DND-41 (cell line): ENCODE measurements at regions not wholly inside any gene's neighbourhood (a gene's known extent, or its start where the extent isn't known, plus 50 kb on each side); places are given as distances from the start of the nearest gene placed in this dataset.

Experiments
- ATAC-seq: fragments of 200-7000 bp; cut with Tn5 transposase; 3 replicates; pipeline ENCODE4 v1.9.1; 2021; ENCODE audit warnings: low read depth; ENCODE audit not compliant: insufficient read depth
- DNase-seq: peaks from one replicate; pipeline ENCODE4 v3.0.0-alpha.2; 2020
- H2AFZ ChIP-seq: 2 replicates; pipeline ENCODE4 v1.6.0; 2012; ENCODE audit warnings: low read depth, low read length
- H3K27ac ChIP-seq: 2 replicates; pipeline ENCODE4 v1.5.1; 2012; ENCODE audit warnings: low read length, inconsistent platforms
- H3K27me3 ChIP-seq: fragments of 200-600 bp; sonication (generic); 2 replicates; pipeline ENCODE4 v1.6.0; 2012; ENCODE audit warnings: low read length, mild to moderate bottlenecking, inconsistent platforms; ENCODE audit not compliant: insufficient read depth, poor library complexity
- H3K36me3 ChIP-seq: 2 replicates; pipeline ENCODE4 v1.5.1; 2012; ENCODE audit warnings: low read length, inconsistent platforms; ENCODE audit not compliant: insufficient read depth
- H3K4me1 ChIP-seq: 2 replicates; pipeline ENCODE4 v1.5.1; 2012; ENCODE audit warnings: mild to moderate bottlenecking, low read length; ENCODE audit not compliant: insufficient read depth
- H3K4me2 ChIP-seq: 2 replicates; pipeline ENCODE4 v1.6.0; 2012; ENCODE audit warnings: mild to moderate bottlenecking, moderate library complexity, low read length, inconsistent platforms; ENCODE audit not compliant: insufficient read depth
- H3K4me3 ChIP-seq, 2 experiments: fragments of 200-600 bp in 1 of 2; shearing (Covaris generic) in 1 of 2; 2 replicates each; pipeline ENCODE4 v1.5.1; 2012 to 2016; ENCODE audit warnings: inconsistent platforms in 2 of 2, low read length in 2 of 2, mild to moderate bottlenecking in 2 of 2, low read depth in 1 of 2, moderate library complexity in 1 of 2
- H3K79me2 ChIP-seq: 2 replicates; pipeline ENCODE4 v1.6.0; 2012; ENCODE audit warnings: low read length, inconsistent platforms; ENCODE audit not compliant: insufficient read depth
- H3K9ac ChIP-seq: 2 replicates; pipeline ENCODE4 v1.6.0; 2012; ENCODE audit warnings: low read depth, mild to moderate bottlenecking, inconsistent platforms, low read length, moderate library complexity
- H3K9me3 ChIP-seq: 2 replicates; pipeline ENCODE4 v1.5.1; 2012; ENCODE audit warnings: low read length, moderate library complexity, mild to moderate bottlenecking, inconsistent platforms; ENCODE audit not compliant: insufficient read depth, severe bottlenecking
- H4K20me1 ChIP-seq: 2 replicates; pipeline ENCODE4 v1.6.0; 2012; ENCODE audit warnings: low read length; ENCODE audit not compliant: insufficient read depth
- EZH2 ChIP-seq: IDR thresholded peaks from 3 replicates; pipeline ENCODE4 v1.6.1; 2012; ENCODE audit warnings: borderline replicate concordance, low read depth, mild to moderate bottlenecking, moderate library complexity, low read length, inconsistent platforms; ENCODE audit not compliant: severe bottlenecking
- TF ChIP-seq, protein P1 (sequence below): IDR thresholded peaks from 2 replicates; pipeline ENCODE4 v1.5.1; 2012; ENCODE audit warnings: borderline replicate concordance, low read length, moderate library complexity, mild to moderate bottlenecking; ENCODE audit not compliant: poor library complexity, severe bottlenecking; ENCODE audit errors: extremely low read depth

DNA sequence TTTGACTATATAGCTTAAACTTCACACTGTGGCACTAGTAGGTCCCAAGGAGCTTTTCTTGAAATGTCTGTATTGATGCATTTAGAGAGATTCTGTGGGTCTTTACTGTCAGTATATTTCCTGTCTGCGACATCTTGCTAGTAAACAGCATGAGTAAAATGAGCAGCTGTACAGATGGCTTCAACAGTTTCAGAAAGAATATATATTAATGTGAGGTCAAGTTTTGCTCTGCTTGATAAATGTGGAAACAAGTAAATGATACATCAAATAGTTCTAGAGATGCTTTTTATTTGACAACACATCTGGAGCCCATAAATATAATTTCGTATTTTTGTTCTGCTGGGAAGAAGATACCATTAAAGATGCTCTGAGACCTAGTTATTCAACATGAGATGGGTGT lies 310.9 kb upstream of the COL3A1 start:
- no peaks in the 10 kb centered on the region for H3K9me3 ChIP-seq
- DNase-seq (no peak), ATAC-seq (no peak)
- H3K79me2 ChIP-seq = no peaks in the 10 kb centered on the region
- no peak overlapping the region for H3K4me3 ChIP-seq
- no peak overlapping the region for H3K9ac ChIP-seq
- no peaks in the 10 kb centered on the region for H3K27me3 ChIP-seq
- no peaks in the 10 kb centered on the region for H4K20me1 ChIP-seq
- no peak overlapping the region for H3K27ac ChIP-seq
- no peak for TF ChIP-seq EZH2
- TF ChIP-seq, protein P1, sequence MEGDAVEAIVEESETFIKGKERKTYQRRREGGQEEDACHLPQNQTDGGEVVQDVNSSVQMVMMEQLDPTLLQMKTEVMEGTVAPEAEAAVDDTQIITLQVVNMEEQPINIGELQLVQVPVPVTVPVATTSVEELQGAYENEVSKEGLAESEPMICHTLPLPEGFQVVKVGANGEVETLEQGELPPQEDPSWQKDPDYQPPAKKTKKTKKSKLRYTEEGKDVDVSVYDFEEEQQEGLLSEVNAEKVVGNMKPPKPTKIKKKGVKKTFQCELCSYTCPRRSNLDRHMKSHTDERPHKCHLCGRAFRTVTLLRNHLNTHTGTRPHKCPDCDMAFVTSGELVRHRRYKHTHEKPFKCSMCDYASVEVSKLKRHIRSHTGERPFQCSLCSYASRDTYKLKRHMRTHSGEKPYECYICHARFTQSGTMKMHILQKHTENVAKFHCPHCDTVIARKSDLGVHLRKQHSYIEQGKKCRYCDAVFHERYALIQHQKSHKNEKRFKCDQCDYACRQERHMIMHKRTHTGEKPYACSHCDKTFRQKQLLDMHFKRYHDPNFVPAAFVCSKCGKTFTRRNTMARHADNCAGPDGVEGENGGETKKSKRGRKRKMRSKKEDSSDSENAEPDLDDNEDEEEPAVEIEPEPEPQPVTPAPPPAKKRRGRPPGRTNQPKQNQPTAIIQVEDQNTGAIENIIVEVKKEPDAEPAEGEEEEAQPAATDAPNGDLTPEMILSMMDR = no peak
- H3K36me3 ChIP-seq = no peaks in the 10 kb centered on the region
- H3K4me2 ChIP-seq = no peak overlapping the region
- no peak overlapping the region for H2AFZ ChIP-seq
- H3K4me1 ChIP-seq = no peaks in the 10 kb centered on the region; the same call in 1 of the 2 replicates

DNA sequence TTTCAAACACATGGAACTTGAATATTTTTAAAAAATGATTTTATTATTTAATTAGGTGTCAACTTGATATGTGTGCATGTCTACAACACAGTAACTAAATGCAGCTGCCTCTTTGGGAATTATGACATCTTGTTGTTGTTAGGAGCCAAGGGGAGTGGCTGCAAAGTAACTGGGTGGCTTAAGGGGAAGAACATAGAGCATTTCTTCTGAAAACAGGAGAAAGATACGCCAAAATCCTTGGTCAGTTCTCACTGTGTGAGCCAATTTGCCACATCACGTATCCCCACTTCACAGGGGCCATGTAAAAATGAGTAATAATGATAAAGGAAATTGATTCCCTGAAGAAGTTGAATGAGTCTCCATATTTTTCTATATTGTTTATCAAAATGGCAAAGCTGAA lies 309.8 kb upstream of the COL3A1 start:
- ATAC-seq (no peak), DNase-seq (no peak)
- no peaks in the 10 kb centered on the region; the same call in 1 of the 2 replicates for H3K4me1 ChIP-seq
- H3K36me3 ChIP-seq = no peaks in the 10 kb centered on the region
- no peak overlapping the region for H2AFZ ChIP-seq
- no peaks in the 10 kb centered on the region for H3K27me3 ChIP-seq
- H3K4me3 ChIP-seq = no peak overlapping the region
- no peaks in the 10 kb centered on the region for H4K20me1 ChIP-seq
- no peak overlapping the region for H3K27ac ChIP-seq
- H3K4me2 ChIP-seq = no peak overlapping the region
- no peak overlapping the region for H3K9ac ChIP-seq
- TF ChIP-seq, protein P1 = no peak
- no peak for TF ChIP-seq EZH2
- no peaks in the 10 kb centered on the region for H3K79me2 ChIP-seq
- no peaks in the 10 kb centered on the region for H3K9me3 ChIP-seq

DNA sequence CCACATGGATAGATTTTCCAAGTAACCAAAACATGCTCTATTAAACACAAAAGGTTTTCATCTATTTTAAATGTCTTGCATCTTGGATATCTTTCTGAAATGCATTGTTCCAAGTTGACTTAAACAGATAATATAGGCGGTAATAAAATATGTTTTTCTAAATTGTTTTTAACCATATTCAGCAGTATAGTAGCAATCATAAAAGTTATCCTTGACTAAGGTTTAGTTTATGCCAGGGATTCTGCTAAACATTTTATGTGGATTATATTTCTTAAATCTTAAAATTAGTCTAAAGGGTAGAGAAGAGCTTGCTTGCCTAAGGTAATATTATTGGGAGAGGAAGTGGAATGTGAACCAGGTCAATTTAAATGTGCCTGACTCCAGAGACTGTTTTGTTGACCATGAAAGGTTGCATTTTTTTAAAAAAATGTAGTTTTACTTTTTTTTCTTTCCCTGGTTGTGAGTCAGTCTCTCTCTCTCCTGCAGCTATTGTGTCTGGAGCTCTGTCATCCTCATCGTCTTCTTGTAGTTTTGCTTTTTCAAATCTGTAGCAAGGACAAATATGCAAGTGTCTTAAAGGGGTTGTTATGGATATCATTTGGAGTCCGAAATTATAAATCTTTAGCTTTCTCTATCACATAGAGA lies 309.1 kb upstream of the COL3A1 start:
- DNase-seq = no peak
- no peaks in the 10 kb centered on the region; the same call in 1 of the 2 replicates for H3K4me1 ChIP-seq
- no peaks in the 10 kb centered on the region for H3K9me3 ChIP-seq
- TF ChIP-seq EZH2 = no peak
- TF ChIP-seq, protein P1 = no peak
- H3K9ac ChIP-seq = no peak overlapping the region
- H3K4me3 ChIP-seq = no peak overlapping the region
- no peaks in the 10 kb centered on the region for H3K36me3 ChIP-seq
- H3K27ac ChIP-seq = no peak overlapping the region
- H3K27me3 ChIP-seq = no peaks in the 10 kb centered on the region
- no peaks in the 10 kb centered on the region for H3K79me2 ChIP-seq
- no peaks in the 10 kb centered on the region for H4K20me1 ChIP-seq
- no peak overlapping the region for H2AFZ ChIP-seq
- no peak overlapping the region for H3K4me2 ChIP-seq
- no peak for ATAC-seq
